Astrocyte of the hippocampus (primary cell): ENCODE measurements at regions not wholly inside any gene's neighbourhood (a gene's known extent, or its start where the extent isn't known, plus 50 kb on each side); places are given as distances from the start of the nearest gene placed in this dataset.
A peak's percentile ranks its signal among the peaks of the same experiment; 100 is the strongest.

Experiments used
- DNase-seq: peaks from one replicate; pipeline ENCODE4 v3.0.0; 2011; ENCODE audit warnings: low read depth, low spot score

DNA sequence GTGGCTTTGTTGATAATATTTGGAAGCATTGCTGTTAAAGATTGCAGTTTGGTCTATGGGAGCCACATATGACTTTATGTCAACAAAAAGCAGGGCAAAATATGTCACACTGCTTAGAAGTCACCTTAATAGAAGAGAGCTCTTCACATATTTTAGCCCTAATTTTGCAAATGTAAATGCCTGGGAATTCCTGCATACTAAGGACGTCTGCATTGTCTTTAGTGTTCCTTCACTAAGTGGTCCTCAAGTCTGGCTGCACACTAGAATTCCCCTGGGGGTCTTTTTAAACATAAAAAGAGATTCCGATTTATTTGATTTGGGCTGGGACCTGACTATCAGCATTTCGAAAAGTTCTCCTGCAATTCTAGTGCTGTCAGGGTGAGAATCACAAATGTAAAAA is 495.1 kb upstream of the FAM241A start:
- DNase-seq, result no peak

DNA sequence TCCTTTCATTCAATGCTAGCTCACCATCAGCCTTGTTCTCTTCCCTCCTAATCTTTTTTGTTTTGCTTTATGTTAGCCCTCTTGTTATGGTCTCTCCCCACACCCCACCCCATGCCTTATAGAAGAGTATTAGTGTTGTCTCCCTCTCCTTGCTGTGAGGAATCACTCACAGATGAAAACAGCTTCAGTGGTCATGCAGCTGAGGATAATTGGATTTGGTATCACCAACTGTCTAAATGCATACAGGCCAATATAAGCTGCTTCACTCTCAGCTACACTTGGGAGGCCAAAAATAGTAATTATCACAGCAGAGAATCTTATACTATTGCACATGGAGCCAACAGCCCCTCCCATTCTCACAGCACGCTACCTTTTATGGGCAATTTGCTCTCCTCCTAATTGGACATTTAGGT is 494.6 kb upstream of the FAM241A start:
- no peak for DNase-seq

DNA sequence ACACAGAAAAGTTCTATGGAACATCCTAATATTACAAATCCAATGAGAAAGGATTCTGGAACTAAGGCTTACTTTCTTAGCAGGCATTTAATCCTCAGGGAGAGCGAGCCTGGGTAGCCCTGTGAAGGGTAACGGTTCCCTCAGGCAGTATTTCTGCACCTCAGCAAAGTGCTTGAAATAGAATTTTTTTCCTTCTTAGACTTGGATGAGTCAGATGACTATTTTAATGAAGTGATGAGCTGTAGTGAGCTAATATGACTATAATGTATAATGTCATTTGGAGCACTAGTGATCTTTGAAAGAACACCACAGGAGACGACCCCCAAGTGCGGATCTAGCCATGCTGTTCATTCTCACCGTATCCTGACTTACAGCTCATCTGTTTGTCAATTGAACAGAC is 493.0 kb upstream of the FAM241A start:
- no peak for DNase-seq

DNA sequence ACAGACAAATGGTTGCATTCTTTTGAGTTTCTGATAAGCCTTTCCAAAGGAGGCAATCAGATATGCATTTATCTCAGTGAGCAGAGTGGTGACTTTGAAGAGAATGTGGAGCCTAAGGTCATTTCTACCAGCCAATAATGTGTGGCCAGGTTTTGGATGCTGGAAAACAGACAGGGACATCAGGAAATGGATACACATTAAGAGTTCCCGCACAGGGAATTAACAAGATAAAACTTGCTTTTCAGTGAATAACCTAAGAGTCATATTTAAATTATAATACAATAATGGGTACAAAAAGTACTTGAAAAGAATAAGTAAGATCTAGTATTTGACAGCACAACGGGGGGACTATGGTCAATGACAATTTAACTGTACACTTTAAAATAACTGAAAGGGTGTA is 492.3 kb upstream of the FAM241A start:
- DNase-seq, result no peak

DNA sequence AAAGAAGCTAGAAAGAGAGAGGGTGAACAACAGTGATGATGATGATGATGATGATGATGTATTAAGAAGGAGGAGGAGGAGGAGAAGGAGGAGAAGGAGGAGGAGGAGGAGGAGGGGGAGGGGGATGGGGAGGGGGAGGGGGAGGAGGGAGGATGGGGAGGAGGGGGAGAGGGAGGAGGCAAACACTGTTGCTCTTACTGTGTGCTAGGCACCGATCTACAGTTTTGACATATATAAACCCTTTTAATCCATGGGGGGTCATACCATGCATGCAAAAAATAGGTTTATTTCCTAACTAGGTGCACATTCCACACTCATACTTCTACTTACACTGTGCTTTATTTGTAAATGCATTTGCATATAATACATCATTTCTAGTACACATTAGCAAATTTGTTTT is 482.8 kb upstream of the FAM241A start:
- DNase-seq, result no peak

DNA sequence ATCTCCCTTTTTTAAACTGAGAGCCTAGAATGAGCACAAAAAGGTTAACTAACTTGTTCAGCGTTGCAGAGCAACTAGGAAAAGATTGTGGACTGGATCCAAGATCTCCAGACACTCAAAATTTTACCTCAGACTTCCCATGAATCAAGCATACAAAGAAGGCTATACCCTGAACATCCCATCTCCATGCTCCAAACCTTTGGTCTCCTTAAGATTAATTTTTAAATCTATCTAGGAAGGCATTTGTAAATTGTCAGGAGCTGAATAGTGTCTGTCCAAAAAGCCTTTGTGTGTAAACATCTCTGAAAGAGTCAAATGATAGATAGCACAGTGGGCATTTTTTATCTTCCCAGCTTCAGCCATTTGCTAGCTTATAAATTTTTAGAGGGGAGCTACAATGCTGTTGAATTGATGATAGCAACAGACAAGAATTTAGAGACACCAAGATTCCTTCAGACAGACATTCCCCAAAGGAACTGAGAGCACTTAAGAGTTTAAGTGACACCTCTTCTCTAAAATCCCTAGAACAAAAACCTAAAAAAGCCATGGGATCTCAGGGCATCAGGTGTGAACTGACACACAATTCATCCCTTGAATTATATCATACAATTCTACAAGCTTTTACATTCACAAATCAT is 480.8 kb upstream of the FAM241A start:
- no peak for DNase-seq

DNA sequence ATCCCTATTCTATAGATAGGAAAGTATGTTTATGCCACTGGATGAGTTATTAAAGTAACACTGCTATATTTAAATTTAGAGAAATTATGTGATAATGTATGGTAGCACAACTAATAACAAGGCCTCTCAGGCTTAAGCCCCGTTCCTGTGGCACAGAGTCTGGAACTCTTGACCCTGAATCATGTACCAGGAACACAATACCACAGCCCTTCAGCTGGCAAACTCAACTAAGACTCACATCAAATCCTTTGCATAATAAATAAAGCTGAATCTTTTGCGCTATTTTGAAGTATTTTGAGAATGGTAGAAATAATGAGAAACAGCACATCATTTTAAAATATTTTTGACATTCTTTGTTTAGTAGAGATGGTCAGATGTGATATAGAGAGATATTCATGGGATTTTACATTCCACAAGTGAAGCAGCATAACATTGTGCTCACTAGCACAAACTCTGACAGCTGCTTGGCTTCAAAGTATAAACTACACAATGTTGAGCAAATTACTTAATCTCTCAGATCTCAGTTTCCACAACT is 478.4 kb upstream of the FAM241A start:
- no peak for DNase-seq

DNA sequence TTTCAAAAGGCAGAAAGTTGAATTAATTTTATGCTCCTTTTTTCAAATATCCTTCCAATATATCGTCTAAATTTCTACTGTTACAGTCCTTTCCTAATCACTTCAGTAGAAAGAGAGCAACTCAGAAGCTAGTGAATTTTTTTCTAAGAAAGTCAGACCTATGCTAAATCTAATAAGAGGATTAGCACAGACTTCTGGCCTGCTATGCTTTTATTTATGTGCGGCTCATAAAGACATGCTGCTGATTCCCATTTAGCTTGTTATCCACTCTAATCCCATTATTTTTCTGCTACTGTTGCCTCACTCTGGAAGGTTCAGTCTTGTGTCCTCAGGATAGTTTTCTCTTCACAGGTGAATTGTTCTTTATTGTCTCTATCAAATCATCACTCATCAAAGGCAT is 473.5 kb upstream of the FAM241A start:
- no peak for DNase-seq

DNA sequence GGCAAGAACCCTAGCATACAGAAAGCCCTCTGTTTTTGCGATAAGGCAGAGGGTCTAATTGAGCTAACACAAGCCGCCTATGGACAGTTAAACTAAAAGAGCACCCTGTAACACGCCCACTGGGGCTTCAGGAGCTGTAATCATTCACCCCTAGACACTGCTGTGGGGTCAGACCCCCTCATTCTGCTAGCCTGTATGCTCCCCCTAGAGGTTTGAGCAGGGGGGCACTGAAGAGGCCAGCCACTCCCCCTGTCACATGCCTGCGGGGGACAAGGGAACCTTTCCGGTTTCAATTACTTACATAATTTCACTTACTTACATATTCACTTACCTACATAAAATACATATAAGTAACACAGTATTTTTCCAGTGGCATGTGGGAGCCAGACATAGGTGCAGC is 469.5 kb upstream of the FAM241A start:
- no peak for DNase-seq

DNA sequence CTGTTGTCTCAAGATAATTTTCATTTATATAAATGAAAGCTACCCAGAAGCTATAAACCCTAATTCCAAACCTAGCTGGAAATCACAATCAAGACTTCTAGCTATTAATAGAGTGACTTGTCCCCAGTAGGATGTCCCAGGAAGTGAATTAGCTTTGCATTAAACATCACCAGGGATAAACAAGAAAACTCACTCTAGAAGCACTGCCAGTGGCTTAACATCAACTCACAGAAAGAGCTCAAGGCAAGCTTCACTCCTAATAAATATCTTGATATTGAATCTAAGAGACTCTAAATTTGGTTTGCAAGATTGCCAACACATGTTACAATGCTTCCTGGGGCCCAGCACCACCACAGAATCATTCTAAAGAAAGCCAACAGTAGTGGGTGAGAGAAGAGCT is 468.7 kb upstream of the FAM241A start:
- DNase-seq, result no peak

DNA sequence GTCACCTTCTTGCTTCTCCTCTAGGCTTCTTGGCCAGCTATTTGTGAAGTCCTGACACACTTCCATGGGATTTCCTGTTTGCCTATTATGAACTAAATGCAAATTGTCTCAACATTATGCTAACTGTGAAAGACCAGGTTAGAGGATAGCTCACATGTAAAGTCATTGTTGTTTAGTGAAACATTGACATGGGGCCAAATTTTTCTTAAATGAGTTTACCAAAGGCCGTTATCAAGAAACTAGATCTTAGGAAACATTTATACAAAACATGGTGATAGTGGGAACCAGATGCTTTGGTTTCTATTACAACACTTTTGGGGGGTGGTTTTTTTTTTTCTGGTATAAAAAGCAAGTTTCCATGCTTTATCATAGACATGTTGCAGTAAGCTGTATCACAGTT is 466.8 kb upstream of the FAM241A start:
- DNase-seq, result peak; percentile 40

DNA sequence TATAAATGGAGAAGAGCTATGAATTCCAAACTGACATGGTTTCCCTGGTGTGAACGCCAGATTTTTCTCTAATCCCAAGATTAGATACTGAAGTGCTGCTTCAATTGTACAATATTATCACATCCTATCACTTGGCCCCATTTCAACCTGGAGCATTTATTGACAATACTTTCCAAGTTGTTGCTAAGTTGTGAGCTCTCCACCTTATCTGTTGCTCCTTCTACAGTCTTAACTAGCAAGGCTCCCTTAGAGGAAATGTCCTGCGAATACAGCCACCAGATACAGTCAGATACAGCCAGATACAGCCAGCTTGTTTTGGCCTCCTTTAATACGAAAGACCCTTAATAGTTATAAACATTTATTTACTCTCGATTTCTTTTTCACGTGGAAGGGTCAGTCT is 466.3 kb upstream of the FAM241A start:
- peak; percentile 3 for DNase-seq

DNA sequence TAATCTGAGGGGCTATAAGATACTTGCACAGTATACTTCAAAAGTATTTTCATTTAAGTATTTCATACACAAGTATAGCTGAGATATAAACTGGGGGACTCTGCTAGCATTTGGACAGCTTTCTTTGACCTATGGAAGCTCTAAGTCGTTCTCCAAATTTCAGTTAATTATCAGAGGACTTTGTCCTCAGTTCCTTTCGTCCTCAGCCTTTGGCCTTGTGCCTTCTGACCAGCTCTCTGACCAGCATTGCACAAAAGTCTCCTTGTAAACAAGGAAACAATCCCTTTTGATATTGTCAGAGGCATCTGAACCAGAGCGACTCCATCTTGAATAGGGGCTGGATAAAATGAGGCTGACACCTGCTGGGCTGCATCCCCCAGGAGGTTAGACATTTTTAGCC is 464.0 kb upstream of the FAM241A start:
- DNase-seq, result no peak

DNA sequence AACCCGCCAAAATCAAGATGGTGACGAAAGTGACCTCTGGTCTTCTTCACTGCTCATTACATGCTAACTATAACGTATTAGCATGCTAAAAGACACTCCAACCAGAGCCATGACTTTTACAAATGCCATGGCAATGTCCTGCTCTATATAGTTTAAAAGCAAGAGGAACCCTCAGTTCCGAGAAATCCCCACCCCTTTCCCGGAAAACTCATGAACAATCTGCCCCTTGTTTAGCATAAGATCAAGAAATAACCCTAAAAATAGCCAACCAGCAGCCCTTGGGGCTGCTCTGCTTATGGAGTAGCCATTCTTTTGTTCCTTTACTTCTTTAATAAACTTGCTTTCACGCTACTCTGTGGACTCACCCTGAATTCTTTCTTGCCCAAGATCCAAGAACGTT is 463.5 kb upstream of the FAM241A start:
- DNase-seq, result no peak

DNA sequence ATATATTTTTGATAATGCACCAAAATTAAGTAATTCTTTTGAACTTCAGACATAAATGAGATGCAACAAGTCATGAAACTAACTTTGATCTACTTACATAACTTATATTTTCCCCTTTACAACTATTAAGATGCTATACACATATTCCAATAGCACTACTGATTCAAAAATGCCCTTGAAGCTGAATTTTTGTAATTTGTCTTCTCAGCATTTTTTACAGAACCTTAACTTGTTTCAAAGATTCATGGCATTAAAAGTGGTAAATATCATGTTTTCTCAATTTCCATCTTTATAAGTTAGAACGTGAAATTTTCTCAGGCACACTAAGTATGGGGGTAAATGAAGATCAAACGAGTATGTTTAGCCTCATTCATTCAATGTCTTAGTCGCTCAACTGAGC is 460.0 kb upstream of the FAM241A start:
- DNase-seq, result no peak

DNA sequence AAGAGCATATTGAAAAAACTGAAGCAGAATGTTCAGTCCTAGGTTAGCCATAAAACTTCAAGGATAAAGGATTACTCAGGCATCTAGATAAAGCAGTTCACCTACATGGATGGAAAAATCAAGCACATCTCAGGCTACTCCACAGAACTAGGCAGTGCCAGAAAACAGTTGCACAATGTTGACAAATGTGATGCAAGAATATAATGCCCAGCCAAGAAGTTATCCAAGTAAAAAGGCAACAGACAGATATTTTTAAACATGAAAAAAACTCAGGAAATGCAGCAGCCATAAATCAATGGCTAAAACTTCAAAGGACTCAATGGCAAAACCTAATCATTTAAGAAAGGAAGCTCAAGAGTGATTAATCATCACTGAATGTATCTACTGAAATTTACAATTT is 456.0 kb upstream of the FAM241A start:
- DNase-seq, result peak; percentile 50

DNA sequence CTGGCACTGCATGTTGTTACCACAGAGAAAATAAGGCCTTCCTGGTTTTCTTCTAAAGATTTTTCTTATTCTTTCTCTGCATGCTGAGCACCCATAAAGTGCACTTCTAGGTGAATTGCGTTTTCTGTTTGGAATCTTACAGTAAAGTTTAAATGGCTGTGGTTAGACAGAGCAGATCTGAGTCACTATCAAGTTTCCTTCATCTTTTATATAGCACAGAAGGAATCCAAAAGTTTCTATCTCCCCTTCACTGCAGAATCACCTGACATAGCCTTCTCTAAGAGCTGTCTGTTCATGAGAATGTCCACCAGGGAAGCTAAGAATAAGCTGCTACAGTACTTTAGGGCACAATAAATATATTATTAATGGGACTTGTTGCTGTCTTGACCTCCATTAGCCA is 455.5 kb upstream of the FAM241A start:
- peak; percentile 16 for DNase-seq

DNA sequence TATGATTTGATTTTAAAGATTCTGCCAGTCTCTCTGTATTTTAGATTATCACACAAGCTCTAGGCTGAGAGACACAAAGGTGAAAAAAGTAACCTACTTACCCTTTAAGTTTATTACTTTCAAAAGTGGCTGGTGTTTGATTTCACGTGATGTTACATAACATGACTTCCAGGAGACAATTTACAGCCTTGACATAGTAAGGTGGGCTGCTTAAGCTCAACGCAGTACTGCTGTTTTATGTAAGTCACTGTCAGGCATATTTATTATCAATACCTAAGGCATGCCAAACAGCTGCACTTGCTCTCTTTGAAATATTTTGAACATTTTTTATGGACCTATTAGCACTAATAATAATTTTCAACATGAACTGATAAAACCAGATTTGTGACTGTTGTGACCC is 451.5 kb upstream of the FAM241A start:
- DNase-seq, result no peak

DNA sequence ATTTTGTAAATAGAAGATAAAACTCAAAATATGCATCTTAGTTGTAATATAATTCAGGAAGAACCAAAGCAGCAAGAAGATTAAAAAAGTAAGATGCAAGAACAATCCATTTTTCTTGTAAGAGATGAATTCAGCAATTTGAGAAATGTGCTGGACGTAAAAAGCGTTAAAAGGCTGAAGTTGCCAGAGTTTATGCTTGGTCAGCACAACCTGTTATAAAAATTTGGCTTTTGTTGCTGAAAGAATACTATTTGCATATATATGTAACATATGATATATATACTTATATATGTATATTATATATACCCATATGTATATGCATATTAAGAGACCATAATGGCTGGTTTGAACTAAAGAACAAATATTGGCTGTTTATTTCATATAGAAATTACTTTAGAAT is 449.6 kb upstream of the FAM241A start:
- DNase-seq, result no peak

DNA sequence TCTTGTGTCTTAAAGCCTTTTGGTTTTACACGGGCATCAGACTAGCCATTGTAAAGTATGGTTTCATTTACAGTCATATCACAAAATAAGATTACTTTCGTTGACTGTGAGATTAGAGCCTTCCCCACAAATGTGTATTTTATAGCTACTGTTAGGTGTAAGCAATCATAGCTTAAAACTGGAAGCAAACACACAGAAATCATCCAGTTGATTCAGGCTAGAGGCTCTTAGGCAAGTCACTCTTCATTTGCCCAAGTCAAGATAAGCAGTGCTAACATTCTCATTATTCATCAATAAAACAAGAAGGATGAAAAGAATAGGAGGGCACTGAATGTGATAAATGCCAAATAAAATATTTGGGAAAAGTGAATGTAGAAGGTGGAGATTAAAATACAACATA is 448.7 kb upstream of the FAM241A start:
- no peak for DNase-seq

DNA sequence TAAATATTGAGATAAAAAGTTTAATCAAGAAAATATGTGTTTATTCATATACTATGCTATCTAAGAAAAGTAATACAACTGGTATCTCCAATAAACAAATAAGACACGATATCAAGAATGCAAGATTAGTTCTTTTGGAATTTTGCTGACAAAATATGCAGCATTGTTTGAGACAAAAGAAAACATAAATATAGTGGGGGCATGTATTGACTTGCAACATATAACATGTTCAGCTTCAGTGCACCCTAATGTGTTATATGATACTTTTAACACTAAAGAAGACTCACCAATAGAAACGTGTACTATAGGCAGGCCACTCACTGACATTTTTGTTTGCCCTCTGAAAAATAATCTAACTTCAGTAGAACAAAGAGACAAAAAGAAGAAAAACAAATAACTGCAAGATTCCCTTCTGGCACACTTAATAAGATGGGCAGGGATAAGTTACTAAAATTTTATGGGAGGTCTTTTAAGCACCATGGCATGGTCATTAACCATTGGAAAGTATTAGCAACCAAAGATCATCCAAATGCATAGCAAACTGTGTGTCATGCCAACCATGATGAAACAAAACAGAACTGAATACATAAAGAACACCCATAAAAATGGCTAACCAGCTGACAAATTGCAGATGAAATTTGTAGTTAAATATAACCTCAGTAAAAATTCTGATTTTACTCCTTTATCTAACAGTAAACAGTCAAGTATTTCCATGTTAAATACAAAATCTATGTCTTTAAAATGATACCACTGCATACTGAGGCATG is 447.9 kb upstream of the FAM241A start:
- DNase-seq, result no peak

DNA sequence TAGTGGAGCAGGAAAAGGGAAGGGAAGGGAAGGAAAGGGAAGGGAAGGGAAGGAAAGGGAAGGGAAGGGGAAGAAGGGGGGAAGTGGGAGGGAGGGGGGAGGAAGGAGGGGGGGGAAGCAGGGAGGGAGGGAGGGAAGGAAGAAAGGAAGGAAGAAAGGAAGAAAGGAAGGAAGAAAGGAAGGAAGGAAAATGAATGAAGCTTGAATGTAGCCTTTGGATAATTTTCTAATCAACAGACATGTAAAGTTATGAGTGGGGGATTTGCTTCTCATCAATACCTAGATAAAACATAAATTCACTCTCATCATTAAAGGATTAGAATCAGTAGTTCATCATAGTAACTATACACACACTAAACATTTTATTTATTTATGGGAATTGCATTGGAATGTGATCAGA is 446.9 kb upstream of the FAM241A start:
- no peak for DNase-seq

DNA sequence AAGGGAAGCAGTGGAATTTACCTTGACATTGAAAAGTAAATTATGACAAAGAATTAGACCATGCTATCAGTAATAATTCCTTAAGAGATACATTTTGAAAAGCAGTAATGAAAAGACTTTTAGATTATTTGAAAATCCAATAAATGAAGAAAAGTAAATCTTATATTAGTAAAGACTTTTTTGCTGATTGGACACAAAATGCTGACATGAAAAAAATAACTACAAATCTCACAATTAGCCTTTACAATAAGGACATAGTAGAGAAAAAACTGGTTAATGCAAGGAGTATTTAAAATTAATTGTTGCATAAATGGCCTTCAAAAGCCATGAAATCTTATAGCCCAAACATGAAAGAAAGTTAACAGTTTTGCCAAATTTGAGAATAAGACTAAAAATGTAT is 446.1 kb upstream of the FAM241A start:
- DNase-seq, result no peak
